Activated T-helper 9 cell treated with anti-CD3 and anti-CD28 coated beads, Interleukin-2, amount 50 U/mL, for 16 hours (primary cell): ENCODE measurements at regions not wholly inside any gene's neighbourhood (a gene's known extent, or its start where the extent isn't known, plus 50 kb on each side); places are given as distances from the start of the nearest gene placed in this dataset.

ENCODE experiments used
- DNase-seq: peaks from one replicate; pipeline ENCODE4 v3.0.0-alpha.2; 2020; ENCODE audit warnings: low read depth

DNA sequence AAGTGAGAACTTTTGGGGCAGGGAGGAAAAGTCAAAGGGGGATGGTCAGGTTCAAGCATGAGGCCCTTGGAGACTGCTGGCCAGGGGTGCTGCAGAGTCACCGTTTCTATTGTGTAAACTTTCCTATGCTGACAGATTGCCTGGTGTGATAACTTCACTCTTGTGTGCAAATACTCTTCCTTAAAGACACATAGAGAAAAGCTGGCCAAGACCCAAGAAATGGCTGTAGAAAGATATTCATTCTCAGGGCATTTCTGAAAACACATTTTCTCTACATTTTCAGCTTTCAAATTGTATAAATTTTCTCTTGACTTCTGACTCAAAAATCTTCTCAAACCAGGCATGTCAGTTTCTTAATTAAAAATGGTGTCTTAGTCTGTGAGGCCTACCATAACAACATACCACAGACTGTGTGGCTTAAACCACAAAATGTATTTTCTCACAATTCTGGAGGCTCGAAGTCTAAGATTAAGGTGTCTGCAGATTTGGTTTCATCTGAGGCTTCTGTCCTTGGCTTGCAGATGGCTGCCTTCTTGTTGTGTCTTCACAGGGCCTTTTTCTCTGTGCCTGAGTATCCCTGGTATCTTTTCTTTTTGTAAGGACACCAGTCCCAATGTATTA lies 304.5 kb downstream of the KCNRG start:
- DNase-seq = no peak

DNA sequence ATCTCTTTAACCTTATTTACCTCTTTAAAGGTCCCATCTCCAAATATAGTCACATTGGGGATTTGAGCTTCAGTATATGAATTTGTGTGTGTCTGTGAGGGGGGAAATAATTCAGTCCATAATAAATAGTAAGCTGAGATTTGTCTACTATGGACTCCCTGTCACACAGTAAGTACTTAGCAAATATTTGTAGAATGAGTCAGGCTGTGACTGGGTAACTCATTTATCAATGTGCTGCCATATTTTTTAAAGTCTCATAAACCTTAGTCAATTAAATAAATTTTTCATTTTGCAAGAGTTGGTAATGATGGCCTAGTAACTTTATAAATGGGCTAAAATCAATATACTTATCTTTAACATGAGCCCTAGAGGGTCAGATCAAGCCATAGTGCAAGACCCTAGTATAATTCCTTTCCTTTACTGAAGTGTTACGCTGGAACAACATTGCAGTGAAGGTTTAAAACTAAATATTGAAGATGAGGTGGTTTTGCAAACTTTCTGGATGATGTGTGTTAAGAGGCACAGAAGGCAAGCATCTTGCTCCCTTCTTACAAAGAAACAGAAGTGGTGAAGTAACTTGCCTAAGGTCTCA lies 305.1 kb downstream of the KCNRG start:
- DNase-seq = no peak

DNA sequence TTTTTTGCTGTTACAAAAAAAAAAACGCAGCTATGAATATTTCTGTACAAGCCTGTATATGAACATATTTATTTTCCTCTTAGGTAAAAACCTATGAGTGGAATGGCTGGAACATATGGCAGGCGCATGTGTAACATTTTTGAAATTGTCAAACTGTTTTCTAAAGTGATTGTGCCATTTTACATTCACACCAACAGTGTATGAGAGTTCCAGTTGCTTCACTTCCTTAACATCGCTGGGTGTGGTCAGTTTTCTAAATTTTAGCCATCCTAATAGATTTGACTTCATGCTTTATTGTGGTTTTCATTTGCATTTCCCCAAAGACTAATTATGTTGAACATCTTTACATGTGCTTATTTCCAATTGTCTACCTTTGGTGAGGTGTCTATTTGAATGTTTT lies 306.8 kb downstream of the KCNRG start:
- DNase-seq = no peak

DNA sequence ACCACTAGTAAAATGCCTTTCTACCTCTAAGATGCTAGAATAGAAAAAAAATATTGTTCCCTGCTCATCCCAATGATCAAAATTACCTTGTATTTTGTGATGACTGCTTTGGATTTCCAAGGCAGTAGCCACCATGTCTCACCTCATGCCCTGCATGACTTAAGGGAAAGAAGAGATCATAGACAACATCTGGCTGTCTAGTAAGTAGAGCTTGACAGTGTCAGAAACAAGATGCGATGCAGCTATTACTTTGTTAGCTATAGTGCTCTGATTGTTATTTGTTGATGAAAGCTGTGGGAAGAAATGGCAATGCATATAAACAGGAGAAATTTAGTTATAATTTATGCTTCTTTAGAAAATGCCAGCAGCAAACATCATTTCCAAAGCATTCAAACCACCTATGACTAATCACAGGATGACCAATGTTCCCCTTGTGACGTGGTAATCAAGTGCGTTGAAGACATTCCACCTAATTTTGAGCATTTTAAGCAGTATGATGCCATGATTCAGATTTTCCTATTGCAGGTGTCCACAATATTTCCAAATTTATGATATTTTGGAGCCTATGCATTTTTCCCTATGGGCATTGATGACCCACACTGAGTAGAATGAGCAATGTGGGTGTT lies 308.3 kb downstream of the KCNRG start:
- no peak for DNase-seq

DNA sequence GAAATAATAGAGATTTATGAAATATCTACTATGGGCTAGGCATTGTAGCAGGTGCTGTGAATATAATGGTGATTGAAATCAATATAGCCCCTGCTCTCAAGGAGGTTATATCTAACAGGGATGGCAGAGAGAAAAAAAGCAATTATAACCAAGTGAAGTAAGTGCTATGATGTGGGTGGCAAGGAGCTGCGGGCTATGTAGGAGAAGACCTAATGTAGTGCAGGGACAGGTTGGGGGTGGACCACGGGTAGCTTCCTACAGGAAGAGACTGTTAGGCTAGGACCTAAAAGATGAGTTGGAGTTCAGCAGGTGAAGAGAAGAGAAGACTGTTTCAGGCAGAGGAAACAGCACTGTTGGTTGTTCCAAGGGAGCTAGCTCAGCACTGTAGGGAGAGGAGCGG lies 311.0 kb downstream of the KCNRG start:
- DNase-seq = no peak

DNA sequence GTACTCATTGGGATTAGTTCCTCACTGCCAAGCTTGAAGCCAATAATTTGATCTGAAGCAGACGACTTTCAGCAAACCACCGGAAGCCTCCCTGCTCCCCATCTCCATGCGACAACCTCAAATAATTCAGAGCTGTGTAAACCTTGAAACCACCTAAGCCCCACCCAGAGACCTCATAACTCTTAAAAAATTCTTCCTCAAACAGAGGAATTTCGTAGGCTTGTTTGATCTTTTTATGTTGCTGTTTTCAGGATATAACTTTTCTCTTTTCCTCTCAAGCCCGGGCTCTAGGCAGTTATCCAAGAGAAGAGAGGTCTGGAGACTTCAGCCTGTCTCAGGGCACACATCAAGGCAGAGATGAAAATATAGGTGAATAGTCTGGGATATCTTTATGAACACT lies 311.6 kb downstream of the KCNRG start:
- no peak for DNase-seq

DNA sequence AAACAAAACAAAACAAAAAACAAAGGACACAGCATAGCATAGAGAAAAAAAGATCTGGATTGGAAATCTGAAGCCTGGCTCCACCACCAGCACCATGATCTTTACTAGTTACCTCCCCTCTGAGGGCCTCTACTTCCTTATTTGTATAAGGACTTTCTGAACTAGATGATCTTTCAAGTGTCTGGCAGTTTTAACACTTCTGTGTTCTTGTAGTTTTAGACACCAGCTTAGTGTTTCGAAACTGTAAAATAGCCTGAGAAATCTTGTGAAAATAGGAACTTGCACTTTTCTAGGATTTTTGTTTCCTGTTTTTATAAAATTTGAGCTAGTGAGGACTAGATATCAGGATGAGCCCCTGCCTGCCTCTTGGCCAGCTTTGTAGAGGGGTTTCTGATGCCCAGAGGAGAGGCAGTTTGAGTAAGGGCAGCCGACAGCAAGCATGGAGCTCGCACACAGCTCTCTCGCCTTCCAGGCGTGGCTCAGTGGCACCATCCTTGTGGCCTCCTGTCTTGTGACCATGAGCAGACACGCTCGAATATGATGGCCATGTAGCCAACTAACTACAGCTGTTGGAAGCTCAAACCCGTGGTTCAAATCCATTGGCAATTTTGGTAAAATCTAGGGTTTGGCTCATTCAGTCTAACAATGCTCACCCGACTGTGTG lies 319.0 kb downstream of the KCNRG start:
- DNase-seq = no peak

DNA sequence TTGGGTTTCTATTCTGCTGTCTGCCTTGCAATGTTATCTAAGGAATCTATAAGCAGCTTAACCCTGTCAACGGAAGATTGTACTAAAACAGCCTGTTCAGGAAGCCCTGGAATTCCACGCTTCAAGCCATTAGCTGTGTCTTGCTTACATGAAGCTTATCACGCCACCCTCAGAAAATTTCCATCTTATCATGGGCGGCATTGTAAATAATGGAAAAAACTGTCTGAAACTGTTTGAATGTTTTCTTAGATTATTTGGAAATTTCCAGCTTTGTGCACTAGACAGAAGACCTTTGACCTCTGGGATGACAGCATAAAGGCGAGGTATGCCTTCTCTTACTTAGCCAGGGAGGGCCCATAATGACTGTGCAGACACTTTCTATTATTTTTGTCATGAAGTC lies 319.7 kb downstream of the KCNRG start:
- DNase-seq = no peak

DNA sequence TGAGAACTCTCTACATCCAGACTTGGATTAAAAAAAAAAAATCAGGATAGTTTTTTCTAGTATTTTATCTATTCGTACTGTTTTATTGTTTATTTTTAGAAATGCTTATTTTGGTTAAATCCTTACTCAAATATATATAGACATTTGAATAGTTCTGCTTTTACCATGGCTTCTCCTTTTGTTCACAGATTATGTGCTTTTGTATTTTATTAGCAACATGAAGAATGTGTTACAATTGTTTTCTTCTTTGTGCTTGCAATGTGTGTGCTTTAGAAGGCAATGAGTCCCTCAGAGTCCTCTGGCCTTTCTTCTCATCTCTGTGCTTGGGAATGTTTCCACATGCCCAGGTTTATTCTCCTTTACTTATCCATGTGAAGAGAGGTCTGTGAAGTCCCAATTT lies 324.0 kb downstream of the KCNRG start:
- no peak for DNase-seq

DNA sequence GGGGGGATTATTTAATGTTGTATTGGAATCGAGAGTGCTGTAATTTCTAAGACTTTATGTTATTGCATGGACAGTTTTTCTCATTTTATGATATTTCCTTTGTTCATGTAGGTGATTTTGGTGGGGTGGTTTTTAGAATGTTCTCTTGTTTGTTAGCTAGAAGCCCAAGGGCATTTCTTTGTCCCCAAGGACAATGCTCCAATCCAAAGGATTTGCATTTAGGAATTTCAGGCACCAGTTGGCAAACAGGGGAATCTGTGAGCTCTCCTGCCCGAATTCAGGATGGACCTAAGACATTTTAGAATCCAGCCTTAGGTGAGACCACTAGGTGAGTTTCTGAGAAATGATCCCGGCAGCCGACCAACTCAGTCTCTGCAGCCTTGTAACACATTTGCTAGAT lies 324.9 kb downstream of the KCNRG start:
- DNase-seq = no peak

DNA sequence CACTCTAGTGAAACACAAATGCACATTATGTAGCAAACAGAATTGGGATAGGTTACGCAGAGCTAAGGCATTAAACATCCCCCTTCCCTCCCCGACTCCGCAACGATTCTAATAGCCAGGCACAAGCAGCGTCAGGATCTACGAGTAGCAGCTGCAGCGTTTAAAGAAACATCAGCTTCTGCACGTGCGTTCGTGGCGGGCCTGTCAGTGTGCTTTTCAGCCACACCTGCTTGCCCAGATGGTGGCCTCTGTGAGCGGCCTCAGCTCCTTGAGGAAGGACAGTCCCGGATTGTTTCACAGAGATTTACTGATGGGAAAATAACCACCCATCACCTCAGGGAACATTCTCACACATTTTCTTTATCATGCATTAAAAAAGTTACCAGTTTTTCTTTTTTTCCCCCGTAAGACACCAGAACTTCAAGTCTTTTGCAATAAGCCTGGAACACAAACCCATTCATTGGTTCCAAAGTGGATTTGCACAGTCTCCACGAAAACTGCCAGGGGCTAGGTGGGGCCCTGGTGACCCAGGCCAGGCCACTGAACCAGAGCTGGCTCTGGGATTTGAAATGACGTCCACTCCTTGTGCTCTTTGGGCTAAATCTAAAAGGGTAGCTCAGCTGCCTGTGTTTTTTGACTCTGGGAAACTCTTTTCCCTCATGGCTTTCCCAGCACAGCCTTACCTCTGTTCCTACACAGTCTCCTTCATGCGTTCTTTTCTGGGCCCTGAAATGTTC lies 325.5 kb downstream of the KCNRG start:
- no peak for DNase-seq

DNA sequence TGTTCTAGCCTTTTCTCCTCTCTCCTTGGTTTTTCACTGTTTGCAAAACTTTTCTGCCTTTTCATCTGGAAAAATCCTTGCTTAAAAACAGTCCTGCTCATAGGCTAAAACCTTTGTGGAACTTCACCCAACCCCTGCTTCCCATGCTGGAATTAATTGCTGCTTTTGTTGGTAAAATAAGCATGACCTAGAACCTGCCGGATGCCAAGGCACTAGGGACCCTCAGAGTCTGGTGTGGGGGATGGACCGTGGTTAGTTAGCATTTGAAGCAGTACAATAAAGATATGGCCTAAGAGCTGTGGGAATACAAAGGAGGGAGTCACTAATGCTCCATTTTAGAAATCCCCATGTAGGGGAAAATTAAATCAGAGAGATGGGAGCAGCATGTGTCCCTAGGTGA lies 326.3 kb downstream of the KCNRG start:
- no peak for DNase-seq

DNA sequence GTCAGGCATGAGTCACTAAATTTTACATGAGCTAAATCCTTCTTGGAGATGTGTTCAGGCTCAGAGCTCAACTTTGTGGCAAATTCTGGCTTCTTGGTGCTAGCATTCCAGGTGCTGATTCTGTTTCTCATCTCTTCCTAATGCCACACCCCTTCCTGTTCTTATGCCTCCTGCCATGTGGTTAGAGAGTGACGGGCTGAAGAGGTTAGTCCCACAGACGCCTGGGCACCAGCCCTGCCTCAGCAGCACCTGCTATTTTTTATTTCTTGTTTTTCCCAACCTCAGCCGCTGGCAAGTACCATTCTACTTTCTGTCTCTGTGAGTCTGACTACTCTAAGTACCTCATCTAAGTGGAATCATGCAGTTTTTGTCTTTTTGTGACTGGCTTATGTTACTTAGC lies 329.5 kb downstream of the KCNRG start:
- no peak for DNase-seq

DNA sequence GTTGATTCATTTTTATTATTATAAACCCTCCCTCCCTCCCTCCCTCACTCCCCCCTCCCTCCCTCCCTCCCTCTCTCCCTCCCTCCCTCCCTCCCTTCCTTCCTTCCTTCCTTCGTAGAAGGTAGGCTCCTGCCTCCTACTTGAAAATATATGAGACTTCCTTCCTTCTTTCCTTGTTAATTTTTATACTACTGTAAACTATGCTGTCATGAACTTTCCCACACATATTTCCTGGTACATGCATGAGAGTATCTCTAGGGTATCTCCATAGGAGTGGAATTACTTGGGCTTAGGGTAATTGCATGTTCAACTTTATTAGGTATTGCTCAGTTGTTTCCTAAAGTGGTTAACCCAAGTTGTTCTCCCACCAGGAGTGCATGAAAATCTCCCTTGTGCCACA lies 330.6 kb downstream of the KCNRG start:
- DNase-seq = no peak

DNA sequence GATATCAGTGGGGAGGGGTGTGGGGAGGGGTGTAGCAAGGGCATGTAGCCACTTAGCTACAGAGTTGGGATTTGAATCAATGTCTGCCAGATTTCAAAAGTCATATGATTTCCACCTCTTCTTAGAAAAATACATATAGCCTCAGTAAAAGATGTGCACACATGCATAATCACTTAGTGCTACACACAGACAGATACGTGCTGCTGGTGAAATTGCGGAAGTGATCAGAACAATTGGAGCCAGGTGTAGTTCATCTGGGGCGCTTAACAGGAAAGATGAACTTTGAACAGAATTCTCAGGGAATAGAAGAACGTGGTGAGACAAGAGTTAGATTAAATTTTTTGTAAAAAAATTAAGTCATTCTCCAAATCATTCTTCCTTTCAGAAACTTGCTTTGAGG lies 333.1 kb downstream of the KCNRG start:
- no peak for DNase-seq

DNA sequence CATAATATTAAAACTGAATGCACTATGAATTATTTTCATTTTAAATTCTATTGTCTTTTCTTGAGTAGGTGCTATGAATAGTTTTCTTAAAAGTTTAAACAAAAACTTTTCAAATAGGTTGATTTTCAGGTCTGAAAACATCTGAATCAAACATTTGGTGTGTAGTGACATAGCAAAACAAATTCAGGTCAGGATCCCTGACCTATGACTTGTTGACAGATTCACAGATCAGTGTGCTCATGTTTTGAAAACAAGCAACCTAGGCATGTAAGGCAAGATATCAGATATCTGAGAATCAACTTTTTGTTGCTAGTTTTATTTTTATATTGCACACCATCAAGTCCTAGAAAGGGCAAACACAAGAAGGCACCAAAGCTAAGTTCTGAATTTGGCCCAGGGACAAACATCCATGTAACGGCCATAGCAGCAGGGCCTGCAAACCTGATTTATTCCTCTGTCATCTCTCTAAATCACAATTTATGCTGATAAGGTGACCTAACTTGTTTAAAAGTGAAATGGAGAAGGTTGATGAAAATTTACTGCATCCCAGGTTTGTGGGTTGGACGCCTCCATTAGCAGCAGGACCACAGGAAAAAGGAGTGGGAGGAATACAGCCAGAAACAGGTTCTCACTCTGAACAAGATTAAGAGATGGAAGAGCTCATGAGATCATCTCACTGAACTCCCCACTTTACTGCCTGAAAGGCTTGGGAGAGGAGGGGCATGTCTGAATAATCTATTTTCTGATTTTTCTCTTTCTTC lies 337.7 kb downstream of the KCNRG start:
- DNase-seq = no peak

DNA sequence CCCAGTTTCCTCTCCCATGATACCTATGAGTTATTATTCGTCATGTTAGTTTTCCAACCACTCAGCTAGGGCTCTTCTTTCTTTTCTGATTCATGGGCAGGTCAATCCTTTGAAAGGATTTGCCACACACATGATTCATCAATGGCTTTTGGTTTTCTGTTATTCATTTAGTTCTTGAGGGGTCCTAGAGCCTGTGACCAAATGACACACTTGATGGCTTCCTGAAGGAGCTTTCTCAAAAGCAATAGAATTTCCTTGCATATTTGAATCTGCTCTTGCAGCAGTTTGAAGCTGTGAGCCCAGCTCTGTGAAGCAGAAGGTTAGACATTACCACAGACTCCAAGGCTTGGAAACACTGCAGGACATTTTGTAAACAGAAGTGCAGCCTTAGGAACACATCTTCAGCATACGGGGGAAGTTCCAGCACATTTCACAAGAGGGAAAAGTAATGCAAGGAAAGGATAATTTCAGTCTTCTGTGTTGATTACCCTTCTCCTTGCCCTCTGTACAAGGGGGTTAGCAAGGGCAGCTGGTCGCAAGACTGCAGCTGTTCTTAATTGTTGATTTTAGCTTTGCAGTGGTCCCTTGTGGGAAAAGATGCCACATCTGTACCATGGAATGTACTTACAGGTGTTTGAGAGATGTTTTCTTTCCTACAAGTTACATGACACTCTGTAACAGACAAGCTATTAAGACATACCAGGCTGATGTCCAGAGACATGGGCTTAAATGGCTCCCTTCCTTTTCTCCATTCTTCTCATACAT lies 338.6 kb downstream of the KCNRG start:
- DNase-seq = no peak

DNA sequence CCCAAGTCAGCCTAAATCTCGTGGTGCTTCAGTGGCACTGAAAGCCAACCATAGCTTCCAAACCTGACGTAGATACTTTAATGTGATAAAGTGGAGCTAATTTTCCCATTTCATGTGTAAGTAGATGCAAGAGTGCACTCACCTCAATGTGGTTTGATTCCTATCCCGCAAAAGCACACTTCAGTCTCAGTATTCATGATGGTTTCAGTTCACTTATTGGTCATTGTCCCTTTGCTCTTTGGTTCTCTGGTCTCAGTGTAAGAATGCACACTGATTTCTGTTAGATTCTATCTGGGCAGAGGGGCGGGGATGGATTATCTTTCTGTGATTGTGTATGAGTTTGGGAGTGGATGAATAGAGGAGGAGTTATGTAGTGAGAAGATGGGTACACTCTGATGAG lies 340.6 kb downstream of the KCNRG start:
- no peak for DNase-seq

DNA sequence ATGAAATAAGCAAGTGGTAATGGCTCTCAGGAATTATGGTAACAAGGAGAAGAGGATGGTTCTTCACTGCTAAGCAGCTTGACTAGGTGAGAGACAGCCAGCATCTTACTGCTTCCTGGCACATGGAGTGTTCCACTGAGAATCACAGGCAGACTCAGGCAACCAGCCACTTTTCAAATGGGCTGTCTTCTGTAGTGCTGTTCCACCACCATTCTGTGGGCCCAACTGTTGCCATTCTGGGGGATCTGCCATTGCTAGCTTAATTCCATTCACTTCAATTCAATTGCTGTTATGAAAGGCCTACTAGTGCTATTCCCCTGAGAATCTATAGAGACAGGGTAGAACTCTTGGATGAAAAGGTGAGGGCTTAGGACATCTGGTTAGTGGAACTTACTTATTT lies 341.9 kb downstream of the KCNRG start:
- no peak for DNase-seq

DNA sequence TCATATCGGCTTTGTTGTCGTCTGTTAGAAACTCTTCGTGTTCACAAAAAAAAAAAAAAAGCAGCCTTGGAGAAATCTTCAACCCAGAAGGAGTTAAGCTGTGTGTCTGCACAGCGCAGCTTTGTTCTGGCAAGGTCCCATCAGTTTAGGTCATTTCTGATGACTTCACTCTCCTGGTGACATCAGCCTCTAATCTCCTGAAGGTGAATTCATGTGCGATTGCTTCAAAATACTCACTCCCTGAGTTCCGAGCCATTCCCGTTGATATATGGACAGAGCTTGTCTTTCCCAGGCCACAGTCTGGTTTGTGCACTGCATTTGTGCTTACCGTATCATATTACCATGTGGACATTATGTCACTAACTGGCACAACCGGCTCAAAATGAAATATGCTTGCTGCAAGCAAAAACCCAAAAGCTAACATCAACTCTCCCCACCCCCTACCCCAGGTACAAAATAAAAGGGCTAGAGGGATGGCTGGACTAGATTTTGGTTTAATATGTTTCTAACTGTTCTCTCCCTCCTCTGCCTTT lies 342.4 kb downstream of the KCNRG start:
- DNase-seq = no peak
